NOMO-1 treated with dmso at 0.1 percent for 144 hours (cell line): ENCODE measurements at regions not wholly inside any gene's neighbourhood (a gene's known extent, or its start where the extent isn't known, plus 50 kb on each side); places are given as distances from the start of the nearest gene placed in this dataset.

Source experiments
- DNase-seq: peaks from one replicate; lab custom pipeline; 2025; ENCODE audit not compliant: unreplicated experiment; lab: John Stamatoyannopoulos, UW

DNA sequence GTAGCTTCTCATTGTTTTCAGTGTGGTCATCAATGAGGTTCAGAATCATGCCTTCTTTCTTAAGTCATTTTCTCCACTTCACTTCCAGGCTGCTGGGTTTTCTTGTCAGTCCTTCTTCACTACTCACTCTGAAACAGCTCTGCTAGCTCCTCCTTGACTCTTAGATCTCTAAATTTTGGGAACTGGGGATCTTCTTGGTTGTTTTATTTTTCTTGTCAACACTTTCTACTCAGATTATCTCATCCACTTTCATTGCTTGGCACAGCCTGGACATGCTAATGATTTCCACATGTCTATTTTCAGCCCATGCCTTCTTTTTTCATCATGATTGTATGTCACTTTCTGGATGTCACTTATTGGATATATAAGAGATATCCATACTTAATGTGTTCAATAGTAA is 517.8 kb upstream of the DSEL start:
- DNase-seq = no peak

DNA sequence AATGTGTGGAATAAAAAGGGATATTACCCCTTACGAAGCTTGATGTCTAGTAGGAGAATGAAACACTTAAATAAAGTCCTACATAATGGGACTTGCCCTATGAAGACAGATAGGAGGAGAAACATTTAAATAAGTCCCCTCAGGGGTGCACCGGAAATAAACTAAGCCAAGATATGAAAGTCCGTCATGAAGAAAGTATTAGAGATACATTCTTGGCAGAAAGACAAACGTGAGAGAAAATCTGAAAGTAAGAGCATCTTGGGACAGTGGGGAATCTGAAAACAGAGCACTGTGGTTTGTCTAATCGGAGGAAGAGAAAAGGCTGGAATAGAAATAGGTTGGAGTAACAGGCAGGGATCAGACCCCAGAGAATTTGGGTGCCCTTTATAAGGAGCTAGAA is 516.9 kb upstream of the DSEL start:
- DNase-seq = no peak

DNA sequence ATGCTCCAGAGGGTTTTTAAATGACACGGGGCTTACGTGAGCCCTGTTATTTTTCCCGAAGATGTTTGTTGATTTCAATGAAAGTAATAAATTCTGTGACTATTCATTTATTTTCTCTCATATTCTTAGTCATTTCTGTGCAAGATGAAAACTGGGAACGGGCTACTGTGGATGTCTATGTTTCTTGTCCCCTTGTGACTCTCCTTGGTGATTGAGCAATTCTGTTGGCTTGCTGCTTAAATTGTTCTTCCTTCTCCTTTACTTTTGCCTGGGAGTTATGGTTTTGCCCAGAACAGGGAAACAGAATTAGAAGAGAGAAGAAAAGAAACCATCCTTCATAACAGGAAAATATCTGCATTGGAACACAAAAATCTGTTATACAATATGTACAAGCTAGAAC is 508.2 kb upstream of the DSEL start:
- no peak for DNase-seq

DNA sequence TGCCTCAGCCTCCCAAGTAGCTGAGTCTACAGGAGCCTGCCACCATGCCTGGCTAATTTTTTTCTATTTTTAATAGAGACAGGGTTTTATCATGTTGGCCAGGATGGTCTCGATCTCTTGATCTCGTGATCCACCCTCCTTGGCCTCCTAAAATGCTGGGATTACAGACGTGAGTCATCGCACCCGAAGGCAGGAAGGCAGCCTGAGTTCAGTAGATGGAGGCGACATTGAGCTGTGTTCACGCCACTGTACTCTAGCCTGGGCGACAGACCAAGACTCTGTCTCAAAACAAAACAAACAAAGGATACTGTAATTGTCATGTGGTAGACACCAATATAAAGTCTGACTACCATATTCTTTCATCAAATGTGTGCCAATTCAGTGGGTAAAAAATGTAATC is 500.9 kb upstream of the DSEL start:
- no peak for DNase-seq

DNA sequence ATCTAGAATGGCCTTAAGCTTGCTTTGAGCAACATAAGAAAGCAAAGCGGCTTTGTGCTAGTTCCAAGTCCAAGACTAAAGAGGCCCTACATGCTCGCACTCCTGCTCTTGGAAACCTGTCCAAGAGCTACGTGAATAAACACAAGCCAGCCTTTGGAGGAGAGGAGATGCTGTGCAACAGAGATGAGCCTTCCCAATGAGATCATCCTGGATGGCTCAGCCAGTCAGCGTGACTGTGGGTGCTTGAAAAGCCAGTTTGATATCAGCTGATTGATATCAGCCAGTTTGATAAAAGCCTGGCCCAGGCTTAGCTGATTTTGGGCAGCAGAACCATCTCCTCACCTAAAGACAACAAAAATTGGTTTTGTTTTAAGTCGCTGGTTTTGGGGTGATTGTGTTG is 481.0 kb upstream of the DSEL start:
- no peak for DNase-seq

DNA sequence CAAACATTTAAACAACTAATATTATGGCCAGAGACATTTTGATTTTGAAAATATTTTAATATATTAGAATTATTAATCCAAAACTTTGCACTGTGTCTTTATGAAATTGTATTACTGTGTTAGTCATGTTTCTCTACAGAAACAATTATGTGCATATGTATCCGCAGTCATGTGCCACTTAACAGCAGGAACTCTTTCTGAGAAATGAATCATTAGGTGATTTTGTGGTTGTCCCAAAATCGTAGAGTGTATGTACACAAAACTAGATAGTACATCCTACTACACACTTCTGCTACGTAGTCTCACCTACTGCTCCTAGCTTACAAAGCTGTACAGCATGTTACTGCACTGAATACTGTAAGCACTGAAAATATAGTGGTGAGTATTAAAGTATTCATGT is 479.2 kb upstream of the DSEL start:
- DNase-seq = no peak

DNA sequence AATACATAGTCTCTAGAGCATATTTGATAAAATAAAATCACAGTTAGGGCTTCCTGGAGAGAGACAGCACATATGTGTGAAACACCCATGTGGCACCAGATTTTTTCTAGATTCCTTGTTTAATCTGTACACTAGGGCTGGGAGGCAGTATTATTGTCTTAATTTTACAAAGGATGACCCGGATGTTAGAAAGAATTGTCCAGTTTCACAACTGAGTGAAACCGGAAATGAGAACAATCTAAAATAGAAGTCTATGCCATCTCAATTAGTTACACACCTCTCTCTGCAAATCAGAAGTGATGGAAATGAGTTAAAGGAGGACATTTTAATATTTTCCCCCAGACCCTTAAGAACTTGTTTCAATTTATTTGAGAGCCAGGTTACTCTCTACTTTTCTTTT is 463.7 kb upstream of the DSEL start:
- DNase-seq = no peak

- no peak for DNase-seq
Observed at GRCh38 chr18:67977067-67977616, 460.6 kb upstream of the DSEL start.

DNA sequence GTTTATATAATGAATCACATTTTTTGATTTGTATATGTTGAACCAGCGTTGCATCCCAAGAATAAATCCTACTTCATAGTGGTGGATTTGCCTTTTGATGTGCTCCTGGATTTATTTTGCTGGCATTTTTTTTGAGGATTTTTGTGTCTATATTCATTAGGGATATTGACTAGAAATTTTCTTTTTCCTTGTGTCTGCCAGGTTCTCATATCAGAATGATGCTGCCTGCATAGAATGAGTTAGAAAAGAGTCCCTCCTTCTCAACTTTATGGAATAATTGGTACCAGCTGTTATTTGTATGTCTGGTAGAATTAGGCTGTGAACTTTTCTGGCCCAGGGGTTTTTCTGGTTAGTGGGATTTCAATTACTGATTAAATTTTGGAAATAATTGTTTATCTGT is 457.4 kb upstream of the DSEL start:
- no peak for DNase-seq

DNA sequence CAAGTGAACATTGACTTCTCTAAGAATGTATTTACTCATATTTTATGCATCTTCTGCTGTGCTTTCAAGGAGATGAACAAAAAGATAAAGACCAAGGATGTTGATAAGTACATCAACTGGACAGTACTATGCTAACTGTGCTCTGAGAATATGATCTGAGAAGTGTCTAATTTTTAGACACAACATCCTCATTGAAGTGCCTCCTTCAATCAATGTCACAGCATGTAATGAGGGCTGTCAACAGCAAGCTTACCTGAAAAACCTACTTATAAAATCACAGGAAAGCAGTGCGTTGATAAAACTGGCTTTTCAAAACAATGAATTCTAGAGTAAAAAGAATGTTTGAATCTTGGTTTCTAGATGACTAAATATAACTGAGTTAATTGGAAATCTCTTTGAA is 452.9 kb upstream of the DSEL start:
- DNase-seq = no peak

- no peak for DNase-seq
Observed at GRCh38 chr18:67966224-67966623, 449.7 kb upstream of the DSEL start.

GRCh38 chr18:67964462-67964861 is 447.9 kb upstream of the DSEL start:
- DNase-seq = no peak

DNA sequence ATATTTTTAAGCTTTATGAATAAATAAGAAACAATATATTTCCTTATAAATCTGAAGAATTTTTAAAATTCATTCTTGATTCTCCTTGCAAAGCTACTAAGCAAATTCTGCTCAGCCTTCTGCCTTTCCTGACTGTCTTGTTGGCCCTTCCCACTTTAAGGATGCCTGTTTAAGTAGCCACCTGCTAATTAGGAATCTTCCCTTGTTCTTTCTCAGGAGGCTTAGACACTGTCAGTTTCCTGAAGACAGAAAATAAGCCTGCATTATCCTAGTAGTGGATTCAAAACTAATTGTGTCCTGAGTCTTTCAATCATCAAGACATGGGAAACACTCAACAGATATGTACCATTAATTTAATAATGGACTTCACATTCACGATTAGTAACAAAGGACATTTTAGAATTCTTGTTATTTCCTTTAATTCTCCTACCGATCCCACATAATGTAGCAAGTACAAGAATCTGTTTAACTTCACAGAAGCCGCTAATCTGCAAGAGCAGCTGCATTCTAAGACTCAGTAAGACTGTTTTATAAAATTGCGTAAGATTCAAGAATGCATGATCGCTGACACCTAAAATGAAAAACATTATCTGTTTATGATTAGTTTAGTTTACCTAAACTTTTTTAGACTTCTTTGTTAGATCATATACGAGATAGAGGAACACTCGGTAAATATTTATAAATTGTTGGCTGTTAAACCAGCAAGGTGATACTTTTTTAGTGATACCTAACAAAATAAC is 445.4 kb upstream of the DSEL start:
- no peak for DNase-seq

DNA sequence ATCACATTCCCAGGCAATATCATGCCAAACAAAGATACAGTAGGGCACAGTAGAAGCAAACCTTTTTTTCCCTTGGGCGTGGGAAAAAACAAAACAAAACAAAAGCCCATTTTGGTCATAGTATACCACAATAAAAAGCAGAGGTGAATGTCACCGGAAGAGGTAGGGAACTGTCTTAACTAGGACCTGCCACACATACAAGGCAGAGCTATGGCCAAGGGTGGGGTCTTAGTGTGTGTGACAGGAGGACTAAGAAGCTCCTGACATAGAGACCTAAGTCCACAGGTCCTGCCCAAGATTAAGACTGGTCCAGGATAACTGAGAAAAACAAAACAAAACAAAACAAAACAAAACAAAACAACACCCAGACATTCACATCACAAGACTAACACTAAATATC is 441.2 kb upstream of the DSEL start:
- DNase-seq = no peak

GRCh38 chr18:67954594-67954993 is 438.1 kb upstream of the DSEL start:
- no peak for DNase-seq

- no peak for DNase-seq
Observed at GRCh38 chr18:67951137-67951536, 434.6 kb upstream of the DSEL start.

GRCh38 chr18:67938660-67939059 is 422.1 kb upstream of the DSEL start:
- no peak for DNase-seq

- DNase-seq = no peak
Observed at GRCh38 chr18:67935638-67936037, 419.1 kb upstream of the DSEL start.

- no peak for DNase-seq
Observed at GRCh38 chr18:67933271-67933670, 416.8 kb upstream of the DSEL start.

DNA sequence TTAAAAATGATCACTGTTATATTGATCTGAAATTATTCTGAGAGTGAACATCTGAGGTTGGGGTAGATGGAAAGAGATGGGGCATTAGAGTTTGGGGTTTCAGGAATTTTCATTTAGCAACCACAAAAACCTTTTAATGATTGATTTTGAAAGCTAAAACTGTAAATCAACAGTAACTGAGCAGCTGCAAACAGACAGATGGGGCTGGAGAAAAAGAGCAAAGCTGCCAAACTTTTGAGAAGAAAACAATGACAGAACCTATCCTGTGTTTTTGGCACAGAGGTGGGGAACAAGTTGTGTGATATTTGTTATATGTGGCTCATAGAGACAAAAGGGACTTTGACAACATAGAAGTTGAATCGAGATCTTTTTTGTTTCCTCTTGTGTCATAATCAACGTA is 415.8 kb upstream of the DSEL start:
- DNase-seq = no peak

DNA sequence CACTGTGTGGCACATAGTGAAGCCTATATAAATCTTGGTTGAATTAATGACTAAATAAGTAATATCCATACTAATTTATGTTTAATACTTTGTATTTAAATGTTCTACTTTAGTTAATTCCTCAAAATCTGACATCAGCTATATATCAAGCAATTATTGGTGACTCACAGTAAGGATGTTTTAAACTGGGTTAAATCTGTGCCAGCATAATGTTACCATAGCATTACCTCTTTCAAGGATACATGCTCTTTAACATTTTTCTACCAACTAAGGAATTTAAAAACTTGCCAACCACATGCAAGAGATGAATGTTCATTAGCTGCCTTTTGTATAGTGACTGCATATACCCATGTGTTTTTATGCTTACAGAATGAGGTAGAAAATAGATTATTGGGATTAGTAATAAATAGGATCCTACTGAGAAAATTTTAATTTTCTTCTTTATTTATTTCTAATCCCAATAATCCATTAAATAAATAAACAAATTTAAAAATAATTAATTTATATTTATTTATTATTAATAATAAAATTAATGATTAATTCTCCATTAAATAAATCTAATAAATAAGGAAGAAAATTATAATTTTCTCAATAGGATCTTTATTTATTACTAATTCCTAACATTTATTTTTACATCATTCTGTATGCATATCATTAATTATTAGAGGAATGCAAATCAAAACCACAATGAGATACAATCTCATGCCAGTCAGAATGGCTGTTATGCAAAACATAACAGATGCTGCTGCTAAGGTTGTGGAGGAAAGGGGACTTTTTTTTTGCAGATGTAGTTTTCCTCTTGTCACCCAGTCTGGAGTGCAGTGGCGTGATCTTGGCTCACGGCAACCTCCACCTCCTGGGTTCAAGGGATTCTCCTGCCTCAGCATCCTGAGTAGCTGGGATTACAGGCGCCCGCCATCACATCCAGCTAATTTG is 410.7 kb upstream of the DSEL start:
- DNase-seq = no peak

GRCh38 chr18:67924656-67925055 is 408.1 kb upstream of the DSEL start:
- DNase-seq = no peak
